GM12892 (cell line): ENCODE measurements at regions not wholly inside any gene's neighbourhood (a gene's known extent, or its start where the extent isn't known, plus 50 kb on each side); places are given as distances from the start of the nearest gene placed in this dataset.

Experiments
- DNase-seq: peaks from one replicate; pipeline ENCODE4 v3.0.0; 2011; ENCODE audit not compliant: insufficient read length
- FAIRE-seq: peaks from 2 replicates; lab custom pipeline; 2011; peaks lifted over from hg19 to GRCh38; lab: Jason Lieb, UNC
- POLR2A ChIP-seq: IDR thresholded peaks from 2 replicates; pipeline ENCODE4 v1.6.1; 2011; ENCODE audit warnings: low read depth, low read length, control low read depth
- POLR2AphosphoS5 ChIP-seq: IDR thresholded peaks from 2 replicates; pipeline ENCODE4 v1.6.1; 2011; ENCODE audit warnings: low read depth, low read length, control low read depth
- TAF1 ChIP-seq: IDR thresholded peaks from 2 replicates; pipeline ENCODE4 v1.6.1; 2011; ENCODE audit warnings: low read depth, mild to moderate bottlenecking, control low read depth, low read length, borderline replicate concordance

DNA sequence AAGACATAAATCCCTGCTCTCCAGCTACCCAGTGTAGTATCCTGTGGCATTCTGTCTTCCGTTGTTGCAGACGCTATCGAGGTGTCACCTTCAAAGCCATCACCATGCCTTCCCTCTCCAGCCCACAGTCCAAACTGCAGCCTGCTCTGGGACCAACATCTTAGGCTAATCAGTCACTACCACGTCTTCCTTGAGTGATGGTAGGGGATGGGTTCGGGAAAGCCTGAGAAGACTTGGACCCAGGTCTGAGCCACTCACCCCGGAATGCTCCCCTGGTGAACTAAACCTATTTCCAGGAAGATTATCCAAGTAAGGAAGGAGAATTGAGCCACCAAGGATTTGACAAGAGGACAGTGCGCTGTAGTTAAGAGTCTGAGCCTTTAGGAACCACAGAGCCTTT lies 52.9 kb upstream of the IRX1 start:
- no peak for FAIRE-seq
- no peak for DNase-seq
- TF ChIP-seq POLR2AphosphoS5, result no peak
- TF ChIP-seq POLR2A, result no peak
- TF ChIP-seq TAF1, result no peak

DNA sequence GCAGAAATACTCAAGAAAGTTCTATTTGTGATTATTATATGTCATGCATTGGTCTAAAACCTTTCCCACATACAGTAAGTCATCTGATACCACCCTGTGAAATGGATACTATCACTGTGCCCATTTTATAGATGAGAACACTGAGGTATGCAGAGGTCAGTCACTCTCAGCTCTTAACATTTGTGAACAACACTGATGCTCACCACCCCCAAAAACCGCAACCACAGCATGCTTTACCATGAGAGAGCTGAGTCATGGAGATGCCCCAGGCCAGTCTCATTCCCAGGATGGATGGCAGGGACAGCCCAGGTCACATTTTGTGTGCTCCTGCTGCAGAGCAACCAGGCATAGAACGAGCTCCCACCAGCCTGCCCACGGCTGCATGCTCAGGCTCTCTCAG lies 53.5 kb upstream of the IRX1 start:
- FAIRE-seq (no peak), DNase-seq (no peak)
- TF ChIP-seq TAF1, result no peak
- TF ChIP-seq POLR2AphosphoS5, result no peak
- TF ChIP-seq POLR2A, result no peak

DNA sequence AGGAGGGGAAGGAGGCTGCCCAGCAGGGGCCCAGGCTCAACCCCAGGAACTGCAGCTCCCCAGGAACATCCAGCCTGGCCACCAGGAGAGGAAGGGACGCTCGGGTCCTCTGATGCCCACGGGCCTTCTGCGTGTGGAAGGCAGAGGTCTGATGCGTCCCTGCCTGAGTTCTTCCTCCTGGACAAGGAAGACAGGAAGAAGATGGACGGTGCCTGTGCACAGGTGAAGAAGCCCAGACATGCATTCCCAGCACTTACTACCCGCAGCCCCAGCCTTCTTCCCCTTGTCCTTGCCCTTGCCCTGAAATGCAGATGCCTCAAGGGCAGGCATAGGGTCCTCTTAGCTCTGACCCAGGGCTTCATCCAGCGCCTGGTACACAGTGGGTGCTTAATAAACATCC lies 56.7 kb upstream of the IRX1 start:
- FAIRE-seq (no peak), DNase-seq (no peak)
- no peak for TF ChIP-seq POLR2AphosphoS5

DNA sequence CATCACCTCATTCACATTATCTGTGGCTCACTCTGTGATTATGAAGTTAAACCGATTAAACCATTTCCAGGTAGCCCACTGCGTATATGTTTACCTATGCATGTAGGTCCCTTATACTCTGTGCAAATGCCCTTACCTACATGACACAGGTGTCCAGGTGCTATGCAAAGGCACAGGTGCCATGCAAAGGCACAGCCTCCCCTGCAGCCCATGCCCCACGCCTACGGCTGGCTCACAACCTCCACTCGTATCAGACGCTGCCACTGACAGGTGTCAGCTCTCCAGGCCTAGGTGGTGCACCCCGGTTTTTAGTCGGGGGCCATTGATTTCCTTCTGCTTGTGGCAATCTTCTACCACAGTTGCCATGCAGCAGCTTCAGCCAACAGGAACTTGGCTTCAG lies 57.7 kb upstream of the IRX1 start:
- no peak for TF ChIP-seq POLR2AphosphoS5
- no peak for TF ChIP-seq POLR2A
- no peak for TF ChIP-seq TAF1
- FAIRE-seq, result no peak
- DNase-seq, result no peak

DNA sequence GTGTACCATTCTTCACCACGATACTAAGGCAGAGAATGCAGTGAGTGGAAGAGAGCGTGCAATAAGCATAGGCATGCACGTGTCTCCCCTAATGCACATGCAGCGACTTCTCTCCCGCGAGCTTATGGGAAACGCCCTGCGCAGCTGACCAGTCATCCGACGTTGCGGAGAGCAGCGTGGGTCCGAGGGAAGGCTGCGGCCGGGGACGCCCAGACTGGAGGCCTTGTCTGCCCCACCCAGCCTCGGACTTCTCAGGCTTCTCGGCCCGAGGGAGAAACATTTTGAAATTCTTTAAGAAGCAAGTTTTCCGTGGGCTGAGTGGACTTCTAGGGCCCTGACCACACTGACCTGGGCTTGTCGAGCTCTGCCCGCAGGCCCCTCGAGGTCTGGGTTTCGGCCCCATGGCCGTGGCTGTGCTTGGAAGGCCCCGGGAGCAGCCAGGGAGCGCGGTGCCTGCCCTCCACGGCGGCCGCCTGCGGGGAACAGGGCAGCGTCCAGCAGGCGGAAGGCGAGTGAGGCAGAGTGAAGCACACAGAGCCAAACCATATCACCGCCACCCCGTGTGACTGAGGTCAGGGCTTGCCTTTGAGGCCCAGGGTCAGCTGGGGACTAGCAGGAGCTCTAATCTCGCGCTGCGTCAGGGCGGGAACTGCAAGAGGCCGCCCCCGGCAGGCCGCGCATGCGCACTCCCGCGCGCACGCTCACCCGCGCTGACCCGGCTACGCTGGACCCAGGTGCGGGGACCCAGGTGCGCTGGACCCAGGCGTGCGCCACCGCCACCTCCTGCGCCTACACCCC lies 60.0 kb upstream of the IRX1 start:
- TF ChIP-seq TAF1 (no peak), POLR2AphosphoS5 (no peak), POLR2A (no peak)
- FAIRE-seq (no peak), DNase-seq (no peak)

DNA sequence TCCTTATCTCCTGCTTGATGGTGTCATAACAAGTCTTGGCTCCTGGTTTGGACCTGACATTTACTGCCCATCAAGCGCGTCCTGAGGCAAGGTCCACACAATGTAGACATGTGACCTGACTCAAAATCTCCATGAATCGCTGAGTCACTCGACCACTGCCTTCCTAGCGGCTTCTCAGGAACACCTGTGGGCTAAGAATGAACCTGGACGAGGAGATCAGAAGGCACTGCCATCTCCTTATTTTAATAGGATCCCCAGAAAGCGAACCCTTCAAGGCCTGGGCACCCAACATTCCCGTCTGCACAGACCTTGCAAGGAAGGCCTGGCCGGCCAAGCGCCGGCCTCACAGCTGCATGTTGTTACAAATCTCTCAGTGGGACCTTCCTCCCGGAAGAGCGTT lies 60.6 kb upstream of the IRX1 start:
- no peak for DNase-seq
- no peak for FAIRE-seq
- TF ChIP-seq TAF1, result no peak
- no peak for TF ChIP-seq POLR2AphosphoS5

DNA sequence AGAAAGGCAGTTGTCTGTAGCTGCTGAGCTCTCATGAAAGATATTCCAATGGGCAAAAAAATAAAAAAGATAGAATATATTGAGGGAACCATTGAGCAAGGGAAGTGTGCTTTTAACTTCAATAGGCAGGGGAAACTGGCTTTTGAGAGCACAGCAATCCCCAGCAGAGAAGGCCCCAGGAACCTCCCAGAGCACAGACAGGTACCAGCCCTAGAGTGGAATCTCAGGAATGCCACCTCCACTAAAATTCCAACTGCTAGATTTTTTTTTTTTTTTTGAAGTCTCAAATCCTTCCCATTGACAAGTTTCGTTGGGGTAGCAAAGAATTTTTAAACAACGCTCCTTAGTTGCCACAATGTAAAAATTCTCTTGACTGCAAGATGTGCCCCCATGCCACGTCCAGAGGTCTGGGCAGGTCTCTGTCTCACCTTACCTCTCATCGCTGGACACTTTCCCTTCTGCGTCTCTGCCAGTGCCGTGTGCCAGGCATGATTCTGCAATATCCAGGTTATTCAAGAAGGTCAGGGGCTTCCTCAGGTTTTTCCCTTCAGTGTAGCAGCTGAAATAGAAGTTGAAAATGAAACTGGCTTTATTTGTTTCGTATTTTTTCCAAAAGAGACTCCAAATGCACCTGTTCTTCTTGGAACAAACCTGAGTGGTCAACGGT lies 64.2 kb upstream of the IRX1 start:
- FAIRE-seq, result no peak
- DNase-seq, result no peak
- TF ChIP-seq POLR2A (no peak), TAF1 (no peak)

DNA sequence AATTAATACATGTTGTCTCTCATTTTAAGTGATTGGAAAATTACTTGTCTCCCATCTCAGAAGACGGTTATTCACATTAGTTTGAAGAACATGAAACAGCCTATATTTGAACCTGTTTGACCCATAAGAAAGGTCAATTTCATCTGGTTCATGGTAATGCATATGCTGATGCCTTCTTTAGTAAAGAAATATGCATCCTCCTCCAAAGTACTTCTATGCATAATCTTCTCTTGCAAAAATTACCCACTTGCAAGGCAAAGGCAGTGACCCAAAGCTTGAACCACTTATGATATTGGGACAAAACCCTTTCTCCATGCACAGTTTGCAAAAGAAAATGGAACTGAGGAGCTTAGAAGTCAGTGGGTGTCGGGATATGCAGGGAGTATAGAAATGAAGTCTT lies 65.4 kb upstream of the IRX1 start:
- DNase-seq, result no peak
- no peak for FAIRE-seq
- no peak for TF ChIP-seq POLR2A
- no peak for TF ChIP-seq POLR2AphosphoS5
- no peak for TF ChIP-seq TAF1

DNA sequence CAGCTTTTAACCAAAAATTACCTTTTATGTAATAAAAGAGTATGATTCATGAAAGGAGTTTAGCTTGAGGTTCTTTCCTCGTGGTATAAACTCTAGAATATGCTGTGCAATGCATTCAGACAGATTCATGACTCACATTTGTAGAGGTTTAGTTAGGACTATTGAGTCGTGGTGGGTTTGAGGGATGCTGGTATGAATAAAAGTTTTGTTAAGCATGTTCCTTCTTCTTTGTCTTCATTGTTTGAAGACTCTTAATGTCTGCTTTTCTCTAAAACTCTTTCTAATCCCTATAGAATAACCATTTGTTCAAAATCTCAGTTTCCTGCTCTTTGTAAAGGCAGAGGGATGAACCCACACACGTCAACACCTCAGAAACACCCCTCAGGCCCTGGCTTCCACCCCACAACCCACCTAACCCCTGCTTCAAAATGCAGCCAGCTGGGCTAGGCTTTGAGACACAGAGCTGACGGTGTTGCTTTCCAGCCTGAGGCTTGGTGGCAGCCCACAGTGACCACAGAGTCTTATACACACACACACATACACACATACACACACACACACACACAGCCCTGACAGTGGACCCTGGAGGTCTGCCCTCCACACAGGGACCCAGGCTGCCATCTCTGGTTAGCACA lies 69.0 kb upstream of the IRX1 start:
- no peak for DNase-seq
- no peak for FAIRE-seq
- TF ChIP-seq POLR2AphosphoS5 (no peak), TAF1 (no peak), POLR2A (no peak)

DNA sequence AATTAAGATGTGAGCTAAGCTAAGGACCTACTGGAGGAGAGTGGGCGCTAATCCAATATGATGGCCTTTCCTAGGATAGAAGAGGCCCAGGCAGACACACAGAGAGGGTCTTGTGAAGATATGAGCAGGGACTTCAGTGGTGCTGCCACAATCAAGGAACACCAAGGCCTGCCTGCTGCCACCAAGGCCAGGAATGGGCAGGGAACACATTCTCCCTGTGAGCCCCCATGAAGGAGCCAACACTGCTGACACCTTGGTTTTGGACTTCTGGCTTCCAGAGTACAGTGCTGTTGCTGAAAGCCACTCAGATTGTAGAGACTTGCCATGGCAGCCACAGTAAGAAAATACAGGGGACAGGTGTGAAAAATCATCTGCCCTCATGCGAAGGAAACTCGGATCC lies 73.1 kb upstream of the IRX1 start:
- FAIRE-seq (no peak), DNase-seq (no peak)
- TF ChIP-seq POLR2AphosphoS5, result no peak

DNA sequence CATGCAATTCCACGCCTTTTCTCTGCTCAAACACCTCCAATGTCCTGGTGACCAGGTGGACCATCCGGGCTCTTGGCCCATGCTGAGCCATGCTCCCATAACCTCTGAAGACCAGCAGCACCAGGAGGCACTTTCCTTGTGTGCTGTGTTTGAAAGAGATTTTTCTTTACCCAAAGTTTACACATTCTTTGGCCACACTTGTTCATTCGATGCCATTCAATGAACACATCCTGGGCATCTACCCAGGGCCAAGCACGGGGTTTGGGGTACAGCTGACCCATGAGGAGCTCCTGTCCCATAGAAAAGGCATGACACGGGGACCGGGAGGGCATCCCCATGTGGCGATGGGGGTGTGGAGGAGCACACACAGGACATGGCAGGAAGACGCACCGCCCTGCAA lies 77.1 kb upstream of the IRX1 start:
- TF ChIP-seq POLR2A, result no peak
- TF ChIP-seq POLR2AphosphoS5, result no peak
- no peak for TF ChIP-seq TAF1
- FAIRE-seq (no peak), DNase-seq (no peak)

DNA sequence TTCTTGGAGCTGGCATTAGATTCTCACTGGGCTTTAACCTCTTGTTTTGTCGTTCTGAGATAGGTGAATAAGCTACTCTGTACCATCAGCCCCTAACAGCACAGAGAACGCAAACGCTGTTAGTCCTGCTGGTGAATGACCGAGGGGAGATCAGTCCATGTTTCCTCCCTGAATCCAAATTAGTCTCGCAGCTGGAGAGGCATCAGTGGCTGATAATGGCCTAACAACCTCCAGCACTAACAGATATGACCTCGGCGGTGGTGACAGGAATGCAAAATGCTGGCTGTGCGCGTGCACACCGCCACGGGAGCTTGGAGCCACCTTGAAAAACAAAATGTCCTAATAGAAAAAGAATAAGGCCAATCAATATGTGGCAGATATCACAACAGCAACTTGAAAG lies 77.6 kb upstream of the IRX1 start:
- TF ChIP-seq POLR2A, result no peak
- no peak for TF ChIP-seq POLR2AphosphoS5
- DNase-seq (no peak), FAIRE-seq (no peak)
